ENCODE measurements at regions not wholly inside any gene's neighbourhood (a gene's known extent, or its start where the extent isn't known, plus 50 kb on each side); places are given as distances from the start of the nearest gene placed in this dataset.

DNA sequence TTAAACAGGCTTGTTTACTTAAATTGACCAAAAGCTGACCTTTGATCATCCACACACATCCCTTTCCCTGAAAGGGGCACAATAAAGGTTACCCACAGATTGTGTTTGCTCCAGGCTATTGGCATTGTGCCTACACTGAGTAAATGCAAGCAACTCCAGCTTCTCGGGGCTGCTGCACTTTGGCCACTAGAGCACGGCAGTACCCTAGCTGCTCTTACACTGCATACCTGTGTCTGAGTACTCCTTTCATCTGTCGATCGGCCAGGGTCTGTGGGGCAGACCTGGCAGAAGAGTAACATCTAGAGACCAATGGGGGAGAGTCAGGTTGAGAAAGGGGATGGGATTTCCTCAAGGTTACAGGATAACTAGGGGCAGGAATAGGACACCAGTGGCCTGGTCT lies 281.9 kb upstream of the NMUR2 start:
- TF ChIP-seq, protein P1, sequence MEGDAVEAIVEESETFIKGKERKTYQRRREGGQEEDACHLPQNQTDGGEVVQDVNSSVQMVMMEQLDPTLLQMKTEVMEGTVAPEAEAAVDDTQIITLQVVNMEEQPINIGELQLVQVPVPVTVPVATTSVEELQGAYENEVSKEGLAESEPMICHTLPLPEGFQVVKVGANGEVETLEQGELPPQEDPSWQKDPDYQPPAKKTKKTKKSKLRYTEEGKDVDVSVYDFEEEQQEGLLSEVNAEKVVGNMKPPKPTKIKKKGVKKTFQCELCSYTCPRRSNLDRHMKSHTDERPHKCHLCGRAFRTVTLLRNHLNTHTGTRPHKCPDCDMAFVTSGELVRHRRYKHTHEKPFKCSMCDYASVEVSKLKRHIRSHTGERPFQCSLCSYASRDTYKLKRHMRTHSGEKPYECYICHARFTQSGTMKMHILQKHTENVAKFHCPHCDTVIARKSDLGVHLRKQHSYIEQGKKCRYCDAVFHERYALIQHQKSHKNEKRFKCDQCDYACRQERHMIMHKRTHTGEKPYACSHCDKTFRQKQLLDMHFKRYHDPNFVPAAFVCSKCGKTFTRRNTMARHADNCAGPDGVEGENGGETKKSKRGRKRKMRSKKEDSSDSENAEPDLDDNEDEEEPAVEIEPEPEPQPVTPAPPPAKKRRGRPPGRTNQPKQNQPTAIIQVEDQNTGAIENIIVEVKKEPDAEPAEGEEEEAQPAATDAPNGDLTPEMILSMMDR (IDR thresholded peaks at IDR 0.05): no peak
- TF ChIP-seq POLR2A (IDR thresholded peaks at IDR 0.05): no peak
